HepG2 (cell line): ENCODE measurements at regions not wholly inside any gene's neighbourhood (a gene's known extent, or its start where the extent isn't known, plus 50 kb on each side); places are given as distances from the start of the nearest gene placed in this dataset.

Experiments
- GLI4 ChIP-seq: sonication (generic); formaldehyde crosslinking; IDR thresholded peaks from 2 replicates; pipeline ENCODE4 v1.5.1; 2020; ENCODE audit warnings: missing genetic modification reagents, mild to moderate bottlenecking, moderate library complexity, borderline replicate concordance
- PLRG1 ChIP-seq: fragments of 450-650 bp; conservative IDR thresholded peaks from 2 replicates; pipeline ENCODE4 v1.6.1; 2016
- RELA ChIP-seq: sonication (generic); formaldehyde crosslinking; IDR thresholded peaks from 2 replicates; pipeline ENCODE4 v1.4.0; 2020; ENCODE audit warnings: missing genetic modification reagents
- ZSCAN12 ChIP-seq: sonication (generic); formaldehyde crosslinking; IDR thresholded peaks from 2 replicates; pipeline ENCODE4 v1.9.0; 2021; ENCODE audit warnings: mild to moderate bottlenecking, missing genetic modification reagents
- TF ChIP-seq, protein P1 (sequence below): sonication (generic); formaldehyde crosslinking; IDR thresholded peaks from 2 replicates; pipeline ENCODE4 v1.5.0; 2020; ENCODE audit warnings: mild to moderate bottlenecking, missing genetic modification reagents, moderate library complexity
- TF ChIP-seq, protein P2 (sequence below): sonication (generic); formaldehyde crosslinking; IDR thresholded peaks from 2 replicates; pipeline ENCODE4 v1.4.0; 2020; ENCODE audit warnings: mild to moderate bottlenecking, missing genetic modification reagents

DNA sequence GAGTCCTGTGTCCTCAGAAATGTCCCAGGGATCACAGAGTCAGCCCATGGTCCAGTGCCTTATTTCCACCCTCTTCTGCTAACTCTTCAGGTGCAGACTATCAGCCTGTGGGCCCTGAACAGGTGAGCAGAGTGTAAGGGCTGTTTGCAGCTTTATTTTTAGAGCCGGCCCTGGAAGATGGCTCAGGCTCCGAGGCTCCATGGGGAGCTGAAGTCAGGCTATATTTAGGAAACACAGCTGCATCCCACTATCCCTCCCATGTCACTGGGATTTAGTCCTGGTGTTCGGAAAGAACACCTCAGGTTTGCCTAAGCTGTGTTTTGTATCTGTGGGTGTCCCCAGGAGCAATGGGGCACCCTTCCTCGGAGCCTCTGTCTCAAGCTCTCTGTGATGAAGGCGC is 126.9 kb downstream of the RPS24 start:
- TF ChIP-seq, protein P1, sequence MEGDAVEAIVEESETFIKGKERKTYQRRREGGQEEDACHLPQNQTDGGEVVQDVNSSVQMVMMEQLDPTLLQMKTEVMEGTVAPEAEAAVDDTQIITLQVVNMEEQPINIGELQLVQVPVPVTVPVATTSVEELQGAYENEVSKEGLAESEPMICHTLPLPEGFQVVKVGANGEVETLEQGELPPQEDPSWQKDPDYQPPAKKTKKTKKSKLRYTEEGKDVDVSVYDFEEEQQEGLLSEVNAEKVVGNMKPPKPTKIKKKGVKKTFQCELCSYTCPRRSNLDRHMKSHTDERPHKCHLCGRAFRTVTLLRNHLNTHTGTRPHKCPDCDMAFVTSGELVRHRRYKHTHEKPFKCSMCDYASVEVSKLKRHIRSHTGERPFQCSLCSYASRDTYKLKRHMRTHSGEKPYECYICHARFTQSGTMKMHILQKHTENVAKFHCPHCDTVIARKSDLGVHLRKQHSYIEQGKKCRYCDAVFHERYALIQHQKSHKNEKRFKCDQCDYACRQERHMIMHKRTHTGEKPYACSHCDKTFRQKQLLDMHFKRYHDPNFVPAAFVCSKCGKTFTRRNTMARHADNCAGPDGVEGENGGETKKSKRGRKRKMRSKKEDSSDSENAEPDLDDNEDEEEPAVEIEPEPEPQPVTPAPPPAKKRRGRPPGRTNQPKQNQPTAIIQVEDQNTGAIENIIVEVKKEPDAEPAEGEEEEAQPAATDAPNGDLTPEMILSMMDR = no peak
- TF ChIP-seq ZSCAN12 (CRISPR knock-in tag) (no peak), GLI4 (CRISPR knock-in tag) (no peak), PLRG1 (no peak), RELA (CRISPR knock-in tag) (no peak)
- TF ChIP-seq, protein P2, sequence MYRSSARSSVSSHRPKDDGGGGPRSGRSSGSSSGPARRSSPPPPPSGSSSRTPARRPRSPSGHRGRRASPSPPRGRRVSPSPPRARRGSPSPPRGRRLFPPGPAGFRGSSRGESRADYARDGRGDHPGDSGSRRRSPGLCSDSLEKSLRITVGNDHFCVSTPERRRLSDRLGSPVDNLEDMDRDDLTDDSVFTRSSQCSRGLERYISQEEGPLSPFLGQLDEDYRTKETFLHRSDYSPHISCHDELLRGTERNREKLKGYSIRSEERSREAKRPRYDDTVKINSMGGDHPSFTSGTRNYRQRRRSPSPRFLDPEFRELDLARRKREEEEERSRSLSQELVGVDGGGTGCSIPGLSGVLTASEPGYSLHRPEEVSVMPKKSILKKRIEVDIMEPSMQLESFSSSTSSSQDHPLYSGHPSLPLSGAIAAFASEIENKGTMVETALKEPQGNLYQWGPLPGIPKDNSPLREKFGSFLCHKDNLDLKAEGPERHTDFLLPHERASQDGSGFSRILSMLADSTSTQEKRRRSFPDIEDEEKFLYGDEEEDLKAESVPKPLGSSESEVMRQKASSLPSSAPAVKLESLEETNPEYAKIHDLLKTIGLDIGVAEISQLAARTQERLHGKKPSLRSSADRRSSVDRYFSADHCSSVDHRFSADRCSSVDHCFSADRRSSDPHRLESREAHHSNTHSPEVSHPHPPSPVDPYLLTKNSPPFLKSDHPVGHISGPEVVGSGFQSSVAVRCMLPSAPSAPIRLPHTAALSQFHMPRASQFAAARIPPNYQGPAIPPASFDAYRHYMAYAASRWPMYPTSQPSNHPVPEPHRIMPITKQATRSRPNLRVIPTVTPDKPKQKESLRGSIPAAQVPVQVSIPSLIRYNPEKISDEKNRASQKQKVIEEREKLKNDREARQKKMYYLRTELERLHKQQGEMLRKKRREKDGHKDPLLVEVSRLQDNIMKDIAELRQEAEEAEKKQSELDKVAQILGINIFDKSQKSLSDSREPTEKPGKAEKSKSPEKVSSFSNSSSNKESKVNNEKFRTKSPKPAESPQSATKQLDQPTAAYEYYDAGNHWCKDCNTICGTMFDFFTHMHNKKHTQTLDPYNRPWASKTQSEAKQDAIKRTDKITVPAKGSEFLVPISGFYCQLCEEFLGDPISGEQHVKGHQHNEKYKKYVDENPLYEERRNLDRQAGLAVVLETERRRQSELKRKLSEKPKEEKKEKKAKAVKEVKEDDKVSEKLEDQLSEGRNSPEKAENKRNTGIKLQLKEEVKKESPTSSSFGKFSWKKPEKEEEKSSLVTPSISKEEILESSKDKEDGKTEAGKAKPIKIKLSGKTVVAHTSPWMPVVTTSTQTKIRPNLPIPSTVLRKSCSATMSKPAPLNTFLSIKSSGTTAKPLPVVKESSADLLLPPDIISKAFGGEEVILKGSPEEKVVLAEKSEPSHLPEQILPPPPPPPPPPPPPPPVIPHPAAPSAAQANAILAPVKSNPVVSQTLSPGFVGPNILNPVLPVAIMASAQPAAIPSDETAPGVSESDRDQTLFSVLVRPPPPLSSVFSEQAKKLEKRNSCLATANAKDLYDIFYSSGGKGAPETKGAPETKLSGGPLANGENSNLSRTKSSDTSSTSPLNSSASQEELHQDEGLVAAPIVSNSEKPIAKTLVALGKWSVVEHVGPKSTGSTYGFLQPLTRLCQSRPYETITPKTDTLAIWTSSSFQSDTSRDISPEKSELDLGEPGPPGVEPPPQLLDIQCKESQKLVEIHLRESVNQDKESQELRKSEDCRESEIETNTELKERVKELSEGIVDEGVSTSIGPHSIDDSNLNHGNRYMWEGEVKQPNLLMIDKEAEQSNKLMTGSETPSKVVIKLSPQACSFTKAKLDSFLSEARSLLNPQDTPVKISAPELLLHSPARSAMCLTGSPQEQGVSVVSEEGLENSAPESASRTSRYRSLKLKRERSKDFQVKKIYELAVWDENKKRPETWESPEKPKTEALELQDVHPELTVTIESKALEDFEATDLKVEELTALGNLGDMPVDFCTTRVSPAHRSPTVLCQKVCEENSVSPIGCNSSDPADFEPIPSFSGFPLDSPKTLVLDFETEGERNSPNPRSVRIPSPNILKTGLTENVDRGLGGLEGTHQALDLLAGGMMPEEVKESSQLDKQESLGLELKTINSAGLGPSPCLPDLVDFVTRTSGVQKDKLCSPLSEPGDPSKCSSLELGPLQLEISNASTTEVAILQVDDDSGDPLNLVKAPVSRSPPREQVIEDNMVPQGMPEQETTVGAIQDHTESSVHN (CRISPR knock-in tag) = no peak
